ENCODE measurements at regions not wholly inside any gene's neighbourhood (a gene's known extent, or its start where the extent isn't known, plus 50 kb on each side); places are given as distances from the start of the nearest gene placed in this dataset.

GRCh38 chr12:58249610-58250009, 308.2 kb downstream of the ATP23 start:
- TF ChIP-seq CTCF (IDR thresholded peaks at IDR 0.05) = no peak
- Histone ChIP-seq H3K4me3 (no peak overlapping the region), H3K4me1 (no peaks in the 10 kb centered on the region), H3K9me3 (no peaks in the 10 kb centered on the region), H3K27ac (no peak overlapping the region), H3K36me3 (no peaks in the 10 kb centered on the region), H3K27me3 (no peaks in the 10 kb centered on the region)
- DNase-seq (ENCODE audit: low spot score in 2 of 2) = no peak
- intact Hi-C loops (cut with DNase I) = no loop called here

- H3K9me3 ChIP-seq = no peaks in the 10 kb centered on the region
- intact Hi-C loops (cut with DNase I) = no loop called here
- H3K27ac ChIP-seq = no peak overlapping the region
- no peak for DNase-seq (ENCODE audit: low spot score in 2 of 2)
- no peaks in the 10 kb centered on the region for H3K4me1 ChIP-seq
- H3K4me3 ChIP-seq = no peak overlapping the region
- no peaks in the 10 kb centered on the region for H3K36me3 ChIP-seq
- H3K27me3 ChIP-seq = no peaks in the 10 kb centered on the region
- TF ChIP-seq CTCF (IDR thresholded peaks at IDR 0.05) = no peak
Measured at GRCh38 chr12:58250077-58250476, 308.7 kb downstream of the ATP23 start.

GRCh38 chr12:58252914-58253313, 311.5 kb downstream of the ATP23 start:
- DNase-seq (ENCODE audit: low spot score in 2 of 2) = no peak
- intact Hi-C loops (cut with DNase I) = no loop called here
- Histone ChIP-seq H3K27me3 (no peaks in the 10 kb centered on the region), H3K4me1 (no peaks in the 10 kb centered on the region), H3K27ac (no peak overlapping the region), H3K36me3 (no peaks in the 10 kb centered on the region), H3K9me3 (no peaks in the 10 kb centered on the region), H3K4me3 (no peak overlapping the region)
- no peak for TF ChIP-seq CTCF (IDR thresholded peaks at IDR 0.05)

- intact Hi-C loops (cut with DNase I) = no loop called here
- H3K4me3 ChIP-seq = no peak overlapping the region
- TF ChIP-seq CTCF (IDR thresholded peaks at IDR 0.05) = no peak
- no peaks in the 10 kb centered on the region for H3K4me1 ChIP-seq
- no peaks in the 10 kb centered on the region for H3K9me3 ChIP-seq
- H3K36me3 ChIP-seq = no peaks in the 10 kb centered on the region
- H3K27ac ChIP-seq = no peak overlapping the region
- no peak for DNase-seq (ENCODE audit: low spot score in 2 of 2)
- H3K27me3 ChIP-seq = no peaks in the 10 kb centered on the region
Measured at GRCh38 chr12:58253663-58254062, 312.3 kb downstream of the ATP23 start.

- no peak for TF ChIP-seq CTCF (IDR thresholded peaks at IDR 0.05)
- Histone ChIP-seq H3K4me1 (no peaks in the 10 kb centered on the region), H3K27ac (no peak overlapping the region), H3K9me3 (no peaks in the 10 kb centered on the region), H3K36me3 (no peaks in the 10 kb centered on the region), H3K4me3 (no peak overlapping the region), H3K27me3 (no peaks in the 10 kb centered on the region)
- DNase-seq (ENCODE audit: low spot score in 2 of 2) = no peak
- intact Hi-C loops (cut with DNase I) = no loop called here
Measured at GRCh38 chr12:58254463-58255100, 313.2 kb downstream of the ATP23 start.

- intact Hi-C loops (cut with DNase I) = no loop called here
- no peak for TF ChIP-seq CTCF (IDR thresholded peaks at IDR 0.05)
- no peaks in the 10 kb centered on the region for H3K4me1 ChIP-seq
- no peak overlapping the region for H3K4me3 ChIP-seq
- H3K9me3 ChIP-seq = no peaks in the 10 kb centered on the region
- no peak for DNase-seq (ENCODE audit: low spot score in 2 of 2)
- H3K27ac ChIP-seq = no peak overlapping the region
- no peaks in the 10 kb centered on the region for H3K27me3 ChIP-seq
- H3K36me3 ChIP-seq = no peaks in the 10 kb centered on the region
Measured at GRCh38 chr12:58262796-58263195, 321.4 kb downstream of the ATP23 start.
